GM12878 (cell line): ENCODE measurements at regions not wholly inside any gene's neighbourhood (a gene's known extent, or its start where the extent isn't known, plus 50 kb on each side); places are given as distances from the start of the nearest gene placed in this dataset.

Source experiments
- BRCA1 ChIP-seq: IDR thresholded peaks from 2 replicates; pipeline ENCODE4 v1.6.1; 2011; ENCODE audit warnings: low read depth, low read length, improper control_type of control experiment
- ETV6 ChIP-seq, 2 experiments: fragments of 450-650 bp in 1 of 2; IDR thresholded peaks in 1 of 2; conservative IDR thresholded peaks in 1 of 2; 2 replicates each; pipeline ENCODE4 v1.6.1; 2014; ENCODE audit warnings: antibody characterized with exemption in 1 of 2, borderline replicate concordance in 1 of 2, low read depth in 1 of 2, mild to moderate bottlenecking in 1 of 2, moderate library complexity in 1 of 2
- HDAC6 ChIP-seq: fragments of 200-600 bp; sonication (generic); IDR thresholded peaks from one replicate; pipeline ENCODE4 v1.8.0; 2017; ENCODE audit warnings: antibody characterized with exemption; ENCODE audit not compliant: unreplicated experiment
- POLR2AphosphoS5 ChIP-seq: IDR thresholded peaks from 2 replicates; pipeline ENCODE4 v1.6.1; 2011; ENCODE audit warnings: mild to moderate bottlenecking, low read length, inconsistent platforms
- ZNF274 ChIP-seq: IDR thresholded peaks from one replicate; pipeline ENCODE4 v1.8.0; 2011; ENCODE audit not compliant: insufficient read length, insufficient read depth
- TF ChIP-seq, protein P1 (sequence below), 3 experiments: IDR thresholded peaks in 2 of 3; conservative IDR thresholded peaks in 1 of 3; 2 replicates each; pipeline ENCODE4 v1.5.1; 2011; ENCODE audit warnings: low read depth in 3 of 3, low read length in 3 of 3, mild to moderate bottlenecking in 3 of 3, control low read depth in 2 of 3, moderate library complexity in 2 of 3, inconsistent platforms in 1 of 3, mixed read lengths in 1 of 3; ENCODE audit not compliant: control insufficient read depth in 2 of 3, insufficient read depth in 1 of 3; ENCODE audit errors: extremely low read depth in 1 of 3

DNA sequence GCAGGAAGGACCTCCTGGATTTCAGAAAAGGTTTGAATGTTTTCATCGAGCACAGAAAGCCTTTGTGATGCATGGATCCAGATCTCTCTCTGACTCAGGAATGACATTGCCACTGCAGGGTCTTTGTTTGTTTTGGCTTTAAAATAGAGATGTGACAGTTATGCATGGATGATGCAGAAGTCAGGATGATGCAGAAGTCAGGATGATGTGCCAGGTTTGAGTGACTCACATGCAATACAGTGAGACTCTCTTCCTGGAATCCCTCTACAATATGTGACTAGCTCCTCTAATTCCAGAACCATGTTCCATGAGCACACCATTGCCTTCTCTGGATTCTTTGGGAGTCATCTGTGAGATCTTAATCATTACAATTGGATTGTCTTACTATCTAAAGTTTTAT is 177.9 kb upstream of the RAB6C start:
- no peak for TF ChIP-seq HDAC6
- TF ChIP-seq, protein P1, sequence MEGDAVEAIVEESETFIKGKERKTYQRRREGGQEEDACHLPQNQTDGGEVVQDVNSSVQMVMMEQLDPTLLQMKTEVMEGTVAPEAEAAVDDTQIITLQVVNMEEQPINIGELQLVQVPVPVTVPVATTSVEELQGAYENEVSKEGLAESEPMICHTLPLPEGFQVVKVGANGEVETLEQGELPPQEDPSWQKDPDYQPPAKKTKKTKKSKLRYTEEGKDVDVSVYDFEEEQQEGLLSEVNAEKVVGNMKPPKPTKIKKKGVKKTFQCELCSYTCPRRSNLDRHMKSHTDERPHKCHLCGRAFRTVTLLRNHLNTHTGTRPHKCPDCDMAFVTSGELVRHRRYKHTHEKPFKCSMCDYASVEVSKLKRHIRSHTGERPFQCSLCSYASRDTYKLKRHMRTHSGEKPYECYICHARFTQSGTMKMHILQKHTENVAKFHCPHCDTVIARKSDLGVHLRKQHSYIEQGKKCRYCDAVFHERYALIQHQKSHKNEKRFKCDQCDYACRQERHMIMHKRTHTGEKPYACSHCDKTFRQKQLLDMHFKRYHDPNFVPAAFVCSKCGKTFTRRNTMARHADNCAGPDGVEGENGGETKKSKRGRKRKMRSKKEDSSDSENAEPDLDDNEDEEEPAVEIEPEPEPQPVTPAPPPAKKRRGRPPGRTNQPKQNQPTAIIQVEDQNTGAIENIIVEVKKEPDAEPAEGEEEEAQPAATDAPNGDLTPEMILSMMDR (IDR thresholded peaks at IDR 0.05 in 2 of 3, conservative IDR thresholded peaks at IDR 0.05 in 1 of 3; ENCODE audit: control insufficient read depth in 2 of 3, extremely low read depth in 1 of 3, insufficient read depth in 1 of 3, low read depth in 3 of 3, low read length in 3 of 3) = no peak
- TF ChIP-seq BRCA1 = no peak
- TF ChIP-seq ZNF274 = no peak
- TF ChIP-seq POLR2AphosphoS5 = no peak
- TF ChIP-seq ETV6 (conservative IDR thresholded peaks at IDR 0.05 in 1 of 2, IDR thresholded peaks at IDR 0.05 in 1 of 2; ENCODE audit: borderline replicate concordance in 1 of 2, low read depth in 1 of 2) = no peak
